ENCODE measurements at regions not wholly inside any gene's neighbourhood (a gene's known extent, or its start where the extent isn't known, plus 50 kb on each side); places are given as distances from the start of the nearest gene placed in this dataset.

GRCh38 chr9:90062982-90063381 lies 458.2 kb downstream of the GADD45G start:
- Histone ChIP-seq H3K18ac (ENCODE audit: extremely low read depth, low read length) (no peak overlapping the region), H3K4me2 (ENCODE audit: insufficient read depth in 1 of 2, low read depth in 2 of 2, low read length in 2 of 2) (no peak overlapping the region), H4K20me1 (replicated peaks in 1 of 2; ENCODE audit: control insufficient read depth in 1 of 2, insufficient read depth in 2 of 2, low read length in 2 of 2) (no peaks in the 10 kb centered on the region), H2BK5ac (ENCODE audit: low read depth, low read length) (no peak overlapping the region), H3K9me3 (ENCODE audit: insufficient read depth in 2 of 2, low read depth in 1 of 2, low read length in 1 of 2) (no peaks in the 10 kb centered on the region), H2BK12ac (ENCODE audit: low read depth, low read length) (no peak overlapping the region), H3K23me2 (ENCODE audit: low read depth, low read length) (no peaks in the 10 kb centered on the region), H3K14ac (ENCODE audit: insufficient read length) (no peak overlapping the region), H2BK15ac (ENCODE audit: low read length) (no peak overlapping the region), H4K8ac (ENCODE audit: extremely low read depth, insufficient read depth, low read length) (no peak overlapping the region), H3K27me3 (replicated peaks in 1 of 4; ENCODE audit: control insufficient read depth in 3 of 4, extremely low read depth in 1 of 4, insufficient read depth in 3 of 4, low read length in 3 of 4) (no peaks in the 10 kb centered on the region; a peak in 1 of 7 replicates), H3K4me1 (replicated peaks in 1 of 4; ENCODE audit: control insufficient read depth in 3 of 4, insufficient read depth in 4 of 4, low read length in 3 of 4) (peaks cover 0 to 7% (median 3%) of the 10 kb centered on the region in 4 experiments; a peak in 3 of 7 replicates), H3K36me3 (ENCODE audit: control insufficient read depth in 2 of 4, insufficient read depth in 4 of 4, low read length in 3 of 4) (no peaks in the 10 kb centered on the region), H3K27ac (ENCODE audit: low read depth, low read length) (no peak overlapping the region), H4K91ac (replicated peaks; ENCODE audit: insufficient read length, low read length) (no peak overlapping the region), H3K23ac (ENCODE audit: insufficient read length) (no peak overlapping the region), H2BK20ac (ENCODE audit: low read length) (no peak overlapping the region), H3K9ac (replicated peaks in 1 of 4; ENCODE audit: extremely low read depth in 1 of 4, low read depth in 3 of 4, low read length in 3 of 4) (no peak overlapping the region), H3K4ac (replicated peaks; ENCODE audit: insufficient read length, low read depth, low read length) (no peak overlapping the region), H2AFZ (ENCODE audit: low read length) (no peak overlapping the region), H3K79me2 (ENCODE audit: control insufficient read depth in 1 of 2, insufficient read depth in 2 of 2, low read length in 2 of 2) (no peaks in the 10 kb centered on the region), H2AK5ac (ENCODE audit: low read depth, low read length) (no peak overlapping the region), H3K4me3 (ENCODE audit: extremely low read depth in 1 of 4, insufficient read depth in 2 of 4, low read depth in 3 of 4, low read length in 4 of 4) (no peak overlapping the region), H3K79me1 (ENCODE audit: low read depth, low read length) (no peaks in the 10 kb centered on the region), H4K5ac (ENCODE audit: insufficient read length, low read depth, low read length) (no peak overlapping the region), H2BK120ac (replicated peaks; ENCODE audit: low read depth, low read length) (no peak overlapping the region), H3K56ac (replicated peaks; ENCODE audit: insufficient read length, low read depth, low read length) (no peak overlapping the region)
- FAIRE-seq (no peak), DNase-seq (ENCODE audit: low read depth in 1 of 2, low spot score in 2 of 2) (no peak)
- ChIA-PET CTCF (ENCODE audit: partially characterized antibody) (interaction anchor here (0.9 to 2.4 kb wide), 2 partner anchors 10 to 48 kb away, joined by 3 to 13 read pairs; no protein-coding TSS in a partner anchor), POLR2A (ENCODE audit: partially characterized antibody) (no interaction called here)
- WGBS, 2 experiments (ENCODE audit: extremely low coverage in 1 of 2, insufficient coverage in 1 of 2, insufficient read length in 1 of 2, insufficient replicate concordance in 2 of 2, low coverage in 1 of 2, low lambda C conversion rate in 2 of 2, missing lambda C conversion rate in 1 of 2): 89% methylated on average over 1 of the region's 1 CpG; no CpG with 5 or more reads in 1 of the 2 experiments
- TF ChIP-seq CTBP2 (IDR thresholded peaks at IDR 0.05; ENCODE audit: borderline replicate concordance, insufficient read depth, insufficient read length, low read length) (no peak), NRF1 (IDR thresholded peaks at IDR 0.05; ENCODE audit: low read depth, low read length) (no peak), EP300 (IDR thresholded peaks at IDR 0.05; ENCODE audit: borderline replicate concordance in 1 of 2, low read depth in 2 of 2, low read length in 2 of 2) (no peak), SAP30 (IDR thresholded peaks at IDR 0.05; ENCODE audit: insufficient read depth, insufficient replicate concordance, low read length) (no peak), E2F6 (IDR thresholded peaks at IDR 0.05) (no peak), SUZ12 (IDR thresholded peaks at IDR 0.05; ENCODE audit: low read length) (no peak), FOSL1 (IDR thresholded peaks at IDR 0.05; ENCODE audit: insufficient read depth, low read depth, low read length) (no peak), GABPA (IDR thresholded peaks at IDR 0.05; ENCODE audit: borderline replicate concordance, insufficient read depth, low read length) (no peak), SP4 (IDR thresholded peaks at IDR 0.05; ENCODE audit: low read length) (no peak)

All from H1 (cell line).